ENCODE measurements at regions not wholly inside any gene's neighbourhood (a gene's known extent, or its start where the extent isn't known, plus 50 kb on each side); places are given as distances from the start of the nearest gene placed in this dataset.

DNA sequence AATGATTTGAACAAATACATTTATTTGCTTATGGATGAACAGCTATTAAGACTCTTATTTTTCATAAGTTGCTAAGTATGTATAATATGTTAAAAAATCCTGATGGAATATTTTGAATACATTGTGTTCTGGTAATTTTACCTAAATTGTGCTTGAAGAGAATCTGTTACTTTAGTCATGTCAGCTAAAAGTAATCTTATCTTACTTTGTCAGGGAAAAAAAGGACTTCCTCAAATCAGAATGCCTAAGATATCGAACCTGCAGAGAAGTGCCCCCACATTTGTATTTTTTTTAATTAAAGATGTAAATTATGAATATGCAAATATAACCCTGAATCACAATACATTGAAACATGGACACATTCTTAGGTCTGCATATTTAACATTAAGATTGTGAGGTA is 1331.7 kb downstream of the MRPL39 start:
- intact Hi-C loops (cut with micrococcal nuclease), result no loop called here
- Mint-ChIP-seq H3K36me3 (no peaks in the 10 kb centered on the region), H3K27me3 (no peaks in the 10 kb centered on the region), H3K9me3 (peaks cover 0 to 11% (median 2%) of the 10 kb centered on the region in 8 donors), H3K27ac (no peak overlapping the region), H3K4me1 (peaks cover 0 to 2% (median 0%) of the 10 kb centered on the region in 4 donors), H3K4me3 (no peak overlapping the region)
- Histone ChIP-seq H3K36me3 (ENCODE audit: insufficient read depth, low read length) (no peaks in the 10 kb centered on the region), H3K9me3 (ENCODE audit: control insufficient read depth in 1 of 2, low read length in 2 of 2) (no peaks in the 10 kb centered on the region), H3K4me3 (ENCODE audit: low read length in 2 of 2) (no peak overlapping the region), H3K27me3 (ENCODE audit: insufficient read depth, low read length) (no peaks in the 10 kb centered on the region), H3K27ac (ENCODE audit: low read depth, low read length) (no peak overlapping the region), H3K4me1 (ENCODE audit: insufficient read depth, low read length) (no peaks in the 10 kb centered on the region)
- DNase-seq, result no peak
- ChIA-PET POLR2A (ENCODE audit: partially characterized antibody) (no interaction called here), CTCF (ENCODE audit: partially characterized antibody) (no interaction called here)

DNA sequence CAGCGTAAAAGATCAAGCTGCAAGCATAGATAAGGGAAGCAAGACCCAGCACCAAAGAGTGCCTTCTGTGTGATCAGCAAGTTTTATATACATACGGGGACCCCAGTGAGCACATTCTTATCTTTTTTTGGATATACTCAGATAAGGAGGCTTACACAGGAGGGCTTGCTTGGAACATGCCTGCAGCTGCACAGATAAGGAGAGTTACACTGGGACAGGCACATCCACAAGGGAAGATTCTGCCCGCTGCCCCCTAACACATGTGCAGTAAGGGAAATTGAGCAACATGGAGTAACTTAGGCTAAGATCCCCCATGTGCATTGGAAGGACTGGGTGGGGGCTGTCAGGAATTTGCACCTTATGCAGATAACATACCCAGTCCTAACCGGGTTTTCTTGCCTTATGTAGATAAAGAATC is 1334.8 kb downstream of the MRPL39 start:
- no peak for DNase-seq
- Mint-ChIP-seq H3K27ac (no peak overlapping the region), H3K4me3 (peak overlapping the region in 1 of 8 donors; percentile 5), H3K36me3 (no peaks in the 10 kb centered on the region), H3K9me3 (peaks cover 0 to 12% (median 2%) of the 10 kb centered on the region in 8 donors), H3K4me1 (peaks cover 0 to 2% (median 0%) of the 10 kb centered on the region in 4 donors), H3K27me3 (no peaks in the 10 kb centered on the region)
- H3K27ac ChIP-seq (ENCODE audit: low read depth, low read length), result no peak overlapping the region
- ChIA-PET POLR2A (ENCODE audit: partially characterized antibody) (no interaction called here), CTCF (ENCODE audit: partially characterized antibody) (no interaction called here)
- no peak overlapping the region for H3K4me3 ChIP-seq (ENCODE audit: low read length in 2 of 2)
- no peaks in the 10 kb centered on the region for H3K36me3 ChIP-seq (ENCODE audit: insufficient read depth, low read length)
- H3K4me1 ChIP-seq (ENCODE audit: insufficient read depth, low read length), result no peaks in the 10 kb centered on the region
- H3K27me3 ChIP-seq (ENCODE audit: insufficient read depth, low read length), result no peaks in the 10 kb centered on the region
- intact Hi-C loops (cut with micrococcal nuclease), result no loop called here
- H3K9me3 ChIP-seq (ENCODE audit: control insufficient read depth in 1 of 2, low read length in 2 of 2), result no peaks in the 10 kb centered on the region

DNA sequence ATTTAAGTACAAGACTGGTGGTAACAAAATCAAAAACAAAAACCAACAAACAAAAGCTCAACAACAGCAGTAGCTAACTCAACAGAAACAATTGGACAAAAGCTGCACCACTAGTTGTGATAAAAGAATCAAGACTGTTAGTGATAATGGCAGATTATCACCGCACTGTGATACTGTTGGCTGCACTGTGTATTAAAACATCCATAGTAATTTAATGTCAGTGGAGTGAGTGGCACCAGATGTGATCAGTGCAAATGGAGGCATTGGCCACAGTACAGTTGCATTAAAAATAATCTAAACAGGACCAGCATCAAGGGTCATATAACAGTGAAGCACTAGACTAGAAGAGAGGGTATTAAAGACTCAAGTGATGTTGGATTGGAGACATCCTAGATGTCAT is 1341.3 kb downstream of the MRPL39 start:
- H3K4me1 Mint-ChIP-seq, result no peaks in the 10 kb centered on the region
- intact Hi-C loops (cut with micrococcal nuclease), result no loop called here
- Histone ChIP-seq H3K4me1 (ENCODE audit: insufficient read depth, low read length) (no peaks in the 10 kb centered on the region), H3K9me3 (ENCODE audit: control insufficient read depth in 1 of 2, low read length in 2 of 2) (no peaks in the 10 kb centered on the region), H3K36me3 (ENCODE audit: insufficient read depth, low read length) (no peaks in the 10 kb centered on the region), H3K4me3 (ENCODE audit: low read length in 2 of 2) (no peak overlapping the region), H3K27me3 (ENCODE audit: insufficient read depth, low read length) (no peaks in the 10 kb centered on the region), H3K27ac (ENCODE audit: low read depth, low read length) (no peak overlapping the region)
- ChIA-PET POLR2A (ENCODE audit: partially characterized antibody) (no interaction called here), CTCF (ENCODE audit: partially characterized antibody) (no interaction called here)
- no peaks in the 10 kb centered on the region for H3K36me3 Mint-ChIP-seq
- DNase-seq, result no peak
- no peaks in the 10 kb centered on the region for H3K27me3 Mint-ChIP-seq
- no peak overlapping the region for H3K4me3 Mint-ChIP-seq
- H3K27ac Mint-ChIP-seq, result no peak overlapping the region
- H3K9me3 Mint-ChIP-seq, result peaks cover 0 to 7% (median 0%) of the 10 kb centered on the region in 8 donors

DNA sequence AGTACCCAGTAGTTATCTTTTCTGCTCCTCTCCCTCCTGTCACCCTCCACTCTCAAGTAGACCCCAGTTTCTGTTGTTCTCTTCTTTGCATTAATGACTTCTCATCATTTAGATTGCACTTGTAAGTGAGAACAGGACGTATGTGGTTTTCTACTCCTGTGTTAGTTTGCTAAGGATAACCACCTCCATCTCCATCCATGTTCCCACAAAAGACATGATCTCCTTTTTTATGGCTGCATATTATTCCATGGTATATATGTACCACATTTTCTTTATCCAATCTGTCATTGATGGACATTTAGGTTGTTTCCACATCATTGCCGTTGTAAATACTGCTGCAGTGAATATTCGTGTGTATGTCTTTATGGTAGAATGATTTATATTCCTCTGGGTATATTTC is 1346.5 kb downstream of the MRPL39 start:
- intact Hi-C loops (cut with micrococcal nuclease), result no loop called here
- CTCF ChIA-PET (ENCODE audit: partially characterized antibody), result no interaction called here

DNA sequence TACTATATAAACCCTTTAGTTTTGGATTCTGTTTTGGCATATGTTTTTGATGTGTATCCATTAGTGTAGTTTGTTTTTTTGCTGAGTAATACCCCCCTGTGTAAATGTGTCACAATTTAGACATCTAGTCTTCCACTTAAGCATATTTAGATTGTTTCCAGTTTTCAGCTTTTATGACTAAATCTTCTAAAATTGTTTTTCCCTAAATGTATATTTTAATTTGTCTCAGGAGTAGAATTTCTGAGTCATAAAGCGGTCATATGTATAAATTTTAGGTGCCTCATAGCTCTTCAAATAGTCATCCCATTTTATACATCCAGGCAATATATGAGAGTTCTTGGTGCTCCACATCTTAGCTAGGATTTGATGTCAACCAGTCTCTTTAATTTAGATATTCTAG is 1348.0 kb downstream of the MRPL39 start:
- no peaks in the 10 kb centered on the region for H3K27me3 ChIP-seq (ENCODE audit: insufficient read depth, low read length)
- H3K4me1 ChIP-seq (ENCODE audit: insufficient read depth, low read length), result no peaks in the 10 kb centered on the region
- intact Hi-C loops (cut with micrococcal nuclease), result no loop called here
- CTCF ChIA-PET (ENCODE audit: partially characterized antibody), result no interaction called here
- no peak overlapping the region for H3K4me3 ChIP-seq (ENCODE audit: low read length in 2 of 2)
- no peak overlapping the region for H3K27ac ChIP-seq (ENCODE audit: low read depth, low read length)
- H3K27me3 Mint-ChIP-seq, result no peaks in the 10 kb centered on the region
- DNase-seq, result no peak
- H3K4me3 Mint-ChIP-seq, result no peak overlapping the region
- H3K9me3 Mint-ChIP-seq, result peaks cover 0 to 13% (median 4%) of the 10 kb centered on the region in 8 donors
- H3K36me3 Mint-ChIP-seq, result no peaks in the 10 kb centered on the region
- H3K9me3 ChIP-seq (ENCODE audit: control insufficient read depth in 1 of 2, low read length in 2 of 2), result no peaks in the 10 kb centered on the region
- no peaks in the 10 kb centered on the region for H3K4me1 Mint-ChIP-seq
- H3K27ac Mint-ChIP-seq, result no peak overlapping the region
- POLR2A ChIA-PET (ENCODE audit: partially characterized antibody), result no interaction called here
- no peaks in the 10 kb centered on the region for H3K36me3 ChIP-seq (ENCODE audit: insufficient read depth, low read length)

More for the DNA sequence above, 1346.5 kb downstream of the MRPL39 start:
- Mint-ChIP-seq H3K9me3 (peaks cover 0 to 13% (median 3%) of the 10 kb centered on the region in 8 donors), H3K4me1 (no peaks in the 10 kb centered on the region), H3K27me3 (no peaks in the 10 kb centered on the region), H3K27ac (no peak overlapping the region), H3K36me3 (no peaks in the 10 kb centered on the region), H3K4me3 (no peak overlapping the region)
- no peak for DNase-seq
- Histone ChIP-seq H3K9me3 (ENCODE audit: control insufficient read depth in 1 of 2, low read length in 2 of 2) (no peaks in the 10 kb centered on the region), H3K4me1 (ENCODE audit: insufficient read depth, low read length) (no peaks in the 10 kb centered on the region), H3K4me3 (ENCODE audit: low read length in 2 of 2) (no peak overlapping the region), H3K27ac (ENCODE audit: low read depth, low read length) (no peak overlapping the region), H3K27me3 (ENCODE audit: insufficient read depth, low read length) (no peaks in the 10 kb centered on the region), H3K36me3 (ENCODE audit: insufficient read depth, low read length) (no peaks in the 10 kb centered on the region)
- POLR2A ChIA-PET (ENCODE audit: partially characterized antibody), result no interaction called here

DNA sequence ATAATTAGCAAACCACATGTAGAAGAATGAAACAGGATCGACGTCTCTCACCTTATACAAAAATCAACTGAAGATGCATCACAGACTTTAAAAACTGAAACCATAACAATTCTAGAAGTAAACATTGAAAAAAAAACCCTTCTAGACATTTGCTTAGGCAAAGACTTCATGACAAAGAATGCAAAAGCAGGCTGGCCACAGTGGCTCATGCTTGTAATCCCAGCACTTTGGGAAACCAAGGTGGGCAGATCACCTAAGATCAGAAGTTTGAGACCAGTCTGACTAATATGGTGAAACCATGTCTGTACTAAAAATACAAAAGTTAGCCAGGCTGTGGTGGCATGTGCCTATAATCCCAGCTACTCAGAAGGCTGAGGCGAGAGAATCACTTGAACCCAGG is 1351.7 kb downstream of the MRPL39 start:
- intact Hi-C loops (cut with micrococcal nuclease), result no loop called here
- Mint-ChIP-seq H3K4me1 (no peaks in the 10 kb centered on the region), H3K27me3 (no peaks in the 10 kb centered on the region), H3K36me3 (no peaks in the 10 kb centered on the region), H3K27ac (no peak overlapping the region), H3K9me3 (peaks cover 0 to 11% (median 3%) of the 10 kb centered on the region in 8 donors), H3K4me3 (no peak overlapping the region)
- no peaks in the 10 kb centered on the region for H3K36me3 ChIP-seq (ENCODE audit: insufficient read depth, low read length)
- DNase-seq, result no peak
- ChIA-PET POLR2A (ENCODE audit: partially characterized antibody) (no interaction called here), CTCF (ENCODE audit: partially characterized antibody) (no interaction called here)
- H3K4me1 ChIP-seq (ENCODE audit: insufficient read depth, low read length), result no peaks in the 10 kb centered on the region
- H3K9me3 ChIP-seq (ENCODE audit: control insufficient read depth in 1 of 2, low read length in 2 of 2), result no peaks in the 10 kb centered on the region
- no peak overlapping the region for H3K27ac ChIP-seq (ENCODE audit: low read depth, low read length)
- H3K4me3 ChIP-seq (ENCODE audit: low read length in 2 of 2), result no peak overlapping the region
- H3K27me3 ChIP-seq (ENCODE audit: insufficient read depth, low read length), result no peaks in the 10 kb centered on the region

DNA sequence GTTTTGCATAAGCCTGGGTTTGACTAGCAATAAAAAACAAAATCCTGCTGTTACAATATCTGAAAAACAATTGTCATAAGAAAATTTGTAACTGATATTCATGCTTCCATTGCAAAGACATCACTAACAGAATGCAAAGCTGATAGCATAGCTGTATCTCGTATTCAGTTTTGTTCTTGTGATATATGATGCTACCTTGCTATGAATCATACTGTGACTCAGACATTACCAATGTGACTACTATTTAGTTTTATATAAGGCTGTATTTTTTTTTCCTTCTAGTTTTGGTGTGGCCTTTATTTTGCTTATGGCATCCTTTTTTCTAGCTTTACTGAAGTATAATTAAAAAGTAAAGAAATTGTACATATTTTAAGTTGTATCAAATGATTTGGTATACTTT is 1381.8 kb downstream of the MRPL39 start:
- Mint-ChIP-seq H3K27ac (no peak overlapping the region), H3K4me3 (no peak overlapping the region), H3K9me3 (peaks cover 0 to 10% (median 3%) of the 10 kb centered on the region in 8 donors), H3K4me1 (no peaks in the 10 kb centered on the region), H3K27me3 (no peaks in the 10 kb centered on the region), H3K36me3 (no peaks in the 10 kb centered on the region)
- no peak overlapping the region for H3K4me3 ChIP-seq (ENCODE audit: low read length in 2 of 2)
- no peak overlapping the region for H3K27ac ChIP-seq (ENCODE audit: low read depth, low read length)
- intact Hi-C loops (cut with micrococcal nuclease), result no loop called here
- H3K9me3 ChIP-seq (ENCODE audit: control insufficient read depth in 1 of 2, low read length in 2 of 2), result no peaks in the 10 kb centered on the region
- no peaks in the 10 kb centered on the region for H3K36me3 ChIP-seq (ENCODE audit: insufficient read depth, low read length)
- no peaks in the 10 kb centered on the region for H3K4me1 ChIP-seq (ENCODE audit: insufficient read depth, low read length)
- no peak for DNase-seq
- CTCF ChIA-PET (ENCODE audit: partially characterized antibody), result no interaction called here
- no peaks in the 10 kb centered on the region for H3K27me3 ChIP-seq (ENCODE audit: insufficient read depth, low read length)
- POLR2A ChIA-PET (ENCODE audit: partially characterized antibody), result no interaction called here

DNA sequence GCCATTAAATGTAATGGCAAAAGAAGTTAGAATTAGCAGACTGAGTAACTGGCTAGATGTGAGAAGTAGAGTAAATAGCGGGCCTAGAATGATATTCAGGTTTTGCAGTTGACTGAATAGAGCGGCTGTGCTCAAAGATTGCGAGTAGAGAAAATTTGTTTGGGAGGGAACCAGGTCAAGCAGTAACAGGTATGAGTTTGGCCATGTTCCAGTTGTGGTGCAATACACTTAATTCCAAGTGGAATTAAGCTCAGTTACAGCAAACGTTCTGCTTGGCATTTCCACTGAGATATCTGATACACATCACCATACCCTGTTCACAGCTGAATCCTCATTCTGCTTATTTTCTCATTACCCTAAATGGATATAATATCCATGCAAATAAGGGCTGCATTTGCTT is 1382.9 kb downstream of the MRPL39 start:
- POLR2A ChIA-PET (ENCODE audit: partially characterized antibody), result no interaction called here
- no peaks in the 10 kb centered on the region for H3K27me3 ChIP-seq (ENCODE audit: insufficient read depth, low read length)
- H3K4me1 ChIP-seq (ENCODE audit: insufficient read depth, low read length), result no peaks in the 10 kb centered on the region
- no peak for DNase-seq
- Mint-ChIP-seq H3K27me3 (no peaks in the 10 kb centered on the region), H3K4me3 (no peak overlapping the region), H3K9me3 (peaks cover 0 to 7% (median 3%) of the 10 kb centered on the region in 8 donors), H3K27ac (no peak overlapping the region), H3K36me3 (no peaks in the 10 kb centered on the region), H3K4me1 (no peaks in the 10 kb centered on the region)
- H3K9me3 ChIP-seq (ENCODE audit: control insufficient read depth in 1 of 2, low read length in 2 of 2), result no peaks in the 10 kb centered on the region
- no peak overlapping the region for H3K4me3 ChIP-seq (ENCODE audit: low read length in 2 of 2)
- intact Hi-C loops (cut with micrococcal nuclease), result no loop called here
- CTCF ChIA-PET (ENCODE audit: partially characterized antibody), result no interaction called here
- H3K36me3 ChIP-seq (ENCODE audit: insufficient read depth, low read length), result no peaks in the 10 kb centered on the region
- no peak overlapping the region for H3K27ac ChIP-seq (ENCODE audit: low read depth, low read length)

Data from CD4-positive, alpha-beta memory T cell (primary cell).